Ureter (tissue), 1 donor: ENCODE measurements at regions not wholly inside any gene's neighbourhood (a gene's known extent, or its start where the extent isn't known, plus 50 kb on each side); places are given as distances from the start of the nearest gene placed in this dataset.
"Not testable (repeated sequence)": the region's sequence is repeated elsewhere in the genome, so short reads cannot be mapped to it uniquely, and the experiment has no call there.

ENCODE experiments used
- DNase-seq: peaks from one replicate; pipeline ENCODE4 v3.0.0-alpha.2; 2020; ENCODE audit warnings: low spot score
- donor health status: DM: yes; HTN: yes; CAD: no.

- no peak for DNase-seq
Observed at GRCh38 chr2:160550048-160550447, 56.4 kb upstream of the RBMS1 start.

GRCh38 chr2:160551259-160551658 lies 57.7 kb upstream of the RBMS1 start:
- no peak for DNase-seq

- no peak for DNase-seq
Observed at GRCh38 chr2:160555420-160556071, 61.9 kb upstream of the RBMS1 start.

- no peak for DNase-seq
Observed at GRCh38 chr2:160557903-160558302, 64.3 kb upstream of the RBMS1 start.

- DNase-seq, result no peak
Observed at GRCh38 chr2:160558531-160558930, 64.9 kb upstream of the RBMS1 start.

GRCh38 chr2:160561551-160562295 lies 68.1 kb upstream of the RBMS1 start:
- DNase-seq, result no peak

- no peak for DNase-seq
Observed at GRCh38 chr2:160562730-160563129, 69.1 kb upstream of the RBMS1 start.

- no peak for DNase-seq
Observed at GRCh38 chr2:160564591-160564990, 71.0 kb upstream of the RBMS1 start.

- DNase-seq, result no peak
Observed at GRCh38 chr2:160565099-160565845, 71.7 kb upstream of the RBMS1 start.

GRCh38 chr2:160566717-160567116 lies 73.1 kb upstream of the RBMS1 start:
- no peak for DNase-seq

- no peak for DNase-seq
Observed at GRCh38 chr2:160568856-160569255, 75.2 kb upstream of the RBMS1 start.

GRCh38 chr2:160570376-160570775 lies 76.8 kb upstream of the RBMS1 start:
- no peak for DNase-seq

- no peak for DNase-seq
Observed at GRCh38 chr2:160574468-160575140, 81.0 kb upstream of the RBMS1 start.

- no peak for DNase-seq
Observed at GRCh38 chr2:160575368-160575767, 81.8 kb upstream of the RBMS1 start.

GRCh38 chr2:160576054-160576499 lies 82.5 kb upstream of the RBMS1 start:
- no peak for DNase-seq

- DNase-seq, result not testable (repeated sequence)
Observed at GRCh38 chr2:160577081-160577480, 83.5 kb upstream of the RBMS1 start.

- DNase-seq, result no peak
Observed at GRCh38 chr2:160581035-160581434, 87.4 kb upstream of the RBMS1 start.

- no peak for DNase-seq
Observed at GRCh38 chr2:160581448-160581847, 87.8 kb upstream of the RBMS1 start.

GRCh38 chr2:160582081-160582480 lies 88.5 kb upstream of the RBMS1 start:
- DNase-seq, result no peak

GRCh38 chr2:160582490-160583145 lies 89.0 kb upstream of the RBMS1 start:
- no peak for DNase-seq

- no peak for DNase-seq
Observed at GRCh38 chr2:160583146-160583535, 89.5 kb upstream of the RBMS1 start.
